ENCODE measurements at regions not wholly inside any gene's neighbourhood (a gene's known extent, or its start where the extent isn't known, plus 50 kb on each side); places are given as distances from the start of the nearest gene placed in this dataset.

GRCh38 chr2:155176345-155176744 is 477.9 kb downstream of the KCNJ3 start:
- DNase-seq = no peak
- intact Hi-C loops (cut with DNase I) = no loop called here

GRCh38 chr2:155169317-155169716 is 470.8 kb downstream of the KCNJ3 start:
- Histone ChIP-seq H3K27me3 (no peaks in the 10 kb centered on the region), H3K9me3 (no peaks in the 10 kb centered on the region), H3K36me3 (no peaks in the 10 kb centered on the region), H3K27ac (no peak overlapping the region), H3K4me1 (no peaks in the 10 kb centered on the region), H3K9ac (ENCODE audit: low read depth in 2 of 2, low read length in 2 of 2) (no peak overlapping the region), H3K4me3 (no peak overlapping the region)
- no peak for TF ChIP-seq CTCF (IDR thresholded peaks at IDR 0.05)
- no peak for DNase-seq
- intact Hi-C loops (cut with DNase I) = no loop called here

More at GRCh38 chr2:155176345-155176744, 477.9 kb downstream of the KCNJ3 start:
- Histone ChIP-seq H3K27ac (no peak overlapping the region), H3K36me3 (no peaks in the 10 kb centered on the region), H3K4me1 (no peaks in the 10 kb centered on the region), H3K9me3 (no peaks in the 10 kb centered on the region), H3K27me3 (no peaks in the 10 kb centered on the region), H3K9ac (ENCODE audit: low read depth in 2 of 2, low read length in 2 of 2) (no peak overlapping the region), H3K4me3 (no peak overlapping the region)
- no peak for TF ChIP-seq CTCF (IDR thresholded peaks at IDR 0.05)

- no peaks in the 10 kb centered on the region for H3K4me1 ChIP-seq
Observed at GRCh38 chr2:155162494-155162893, 464.0 kb downstream of the KCNJ3 start.

GRCh38 chr2:155161314-155161713 is 462.8 kb downstream of the KCNJ3 start:
- H3K27me3 ChIP-seq = no peaks in the 10 kb centered on the region
- H3K9me3 ChIP-seq = no peaks in the 10 kb centered on the region
- no peak for DNase-seq
- no peak for TF ChIP-seq CTCF (IDR thresholded peaks at IDR 0.05)
- H3K4me3 ChIP-seq = no peak overlapping the region
- H3K27ac ChIP-seq = no peak overlapping the region
- H3K9ac ChIP-seq (ENCODE audit: low read depth in 2 of 2, low read length in 2 of 2) = no peak overlapping the region
- intact Hi-C loops (cut with DNase I) = no loop called here
- H3K4me1 ChIP-seq = no peaks in the 10 kb centered on the region
- no peaks in the 10 kb centered on the region for H3K36me3 ChIP-seq

More at GRCh38 chr2:155162494-155162893, 464.0 kb downstream of the KCNJ3 start:
- Histone ChIP-seq H3K27ac (no peak overlapping the region), H3K36me3 (no peaks in the 10 kb centered on the region), H3K9ac (ENCODE audit: low read depth in 2 of 2, low read length in 2 of 2) (no peak overlapping the region), H3K27me3 (no peaks in the 10 kb centered on the region), H3K9me3 (no peaks in the 10 kb centered on the region), H3K4me3 (no peak overlapping the region)
- intact Hi-C loops (cut with DNase I) = no loop called here
- DNase-seq = no peak
- TF ChIP-seq CTCF (IDR thresholded peaks at IDR 0.05) = no peak

GRCh38 chr2:155157711-155158110 is 459.2 kb downstream of the KCNJ3 start:
- Histone ChIP-seq H3K9ac (ENCODE audit: low read depth in 2 of 2, low read length in 2 of 2) (no peak overlapping the region), H3K4me1 (no peaks in the 10 kb centered on the region), H3K36me3 (no peaks in the 10 kb centered on the region), H3K27me3 (no peaks in the 10 kb centered on the region), H3K9me3 (no peaks in the 10 kb centered on the region), H3K4me3 (no peak overlapping the region), H3K27ac (no peak overlapping the region)
- no peak for DNase-seq
- intact Hi-C loops (cut with DNase I) = no loop called here
- no peak for TF ChIP-seq CTCF (IDR thresholded peaks at IDR 0.05)

- no peaks in the 10 kb centered on the region for H3K36me3 ChIP-seq
- DNase-seq = no peak
- H3K4me1 ChIP-seq = no peaks in the 10 kb centered on the region
- no peaks in the 10 kb centered on the region for H3K9me3 ChIP-seq
- no peak for TF ChIP-seq CTCF (IDR thresholded peaks at IDR 0.05)
- H3K27me3 ChIP-seq = no peaks in the 10 kb centered on the region
- no peak overlapping the region for H3K27ac ChIP-seq
- H3K9ac ChIP-seq (ENCODE audit: low read depth in 2 of 2, low read length in 2 of 2) = no peak overlapping the region
- intact Hi-C loops (cut with DNase I) = no loop called here
- no peak overlapping the region for H3K4me3 ChIP-seq
Observed at GRCh38 chr2:155157065-155157464, 458.6 kb downstream of the KCNJ3 start.
